IPS-15b (cell line): ENCODE measurements at regions not wholly inside any gene's neighbourhood (a gene's known extent, or its start where the extent isn't known, plus 50 kb on each side); places are given as distances from the start of the nearest gene placed in this dataset.
"Not testable (repeated sequence)": the region's sequence is repeated elsewhere in the genome, so short reads cannot be mapped to it uniquely, and the experiment has no call there.

ENCODE experiments used
- H3K27me3 ChIP-seq: one replicate; pipeline ENCODE4 v1.6.1; 2013; ENCODE audit warnings: low read length; ENCODE audit not compliant: control insufficient read depth, insufficient read depth
- H3K36me3 ChIP-seq: one replicate; pipeline ENCODE4 v1.6.1; 2013; ENCODE audit warnings: low read length; ENCODE audit not compliant: control insufficient read depth, insufficient read depth
- H3K4me1 ChIP-seq: one replicate; pipeline ENCODE4 v1.6.1; 2013; ENCODE audit warnings: mild to moderate bottlenecking, low read length; ENCODE audit not compliant: control insufficient read depth, insufficient read depth
- H3K4me3 ChIP-seq: one replicate; pipeline ENCODE4 v1.5.1; 2013; ENCODE audit warnings: low read depth, low read length
- H3K9ac ChIP-seq: one replicate; pipeline ENCODE4 v1.6.1; 2013; ENCODE audit warnings: low read depth, mild to moderate bottlenecking, low read length
- H3K9me3 ChIP-seq: one replicate; pipeline ENCODE4 v1.6.1; 2013; ENCODE audit warnings: mild to moderate bottlenecking, low read length; ENCODE audit not compliant: control insufficient read depth, insufficient read depth

GRCh38 chr6:68233623-68234022, 401.5 kb upstream of the ADGRB3 start:
- no peaks in the 10 kb centered on the region for H3K27me3 ChIP-seq
- H3K9ac ChIP-seq, result no peak overlapping the region
- H3K4me1 ChIP-seq, result no peaks in the 10 kb centered on the region
- H3K4me3 ChIP-seq, result no peak overlapping the region
- H3K36me3 ChIP-seq, result no peaks in the 10 kb centered on the region
- H3K9me3 ChIP-seq, result no peaks in the 10 kb centered on the region

GRCh38 chr6:68229566-68229965, 405.5 kb upstream of the ADGRB3 start:
- no peak overlapping the region for H3K9ac ChIP-seq
- no peaks in the 10 kb centered on the region for H3K27me3 ChIP-seq
- H3K4me1 ChIP-seq, result peaks cover 4% of the 10 kb centered on the region
- no peak overlapping the region for H3K4me3 ChIP-seq
- no peaks in the 10 kb centered on the region for H3K9me3 ChIP-seq
- H3K36me3 ChIP-seq, result no peaks in the 10 kb centered on the region

GRCh38 chr6:68226460-68226859, 408.6 kb upstream of the ADGRB3 start:
- Histone ChIP-seq H3K9ac (no peak overlapping the region), H3K36me3 (no peaks in the 10 kb centered on the region), H3K9me3 (no peaks in the 10 kb centered on the region), H3K4me1 (peaks cover 4% of the 10 kb centered on the region), H3K4me3 (no peak overlapping the region), H3K27me3 (no peaks in the 10 kb centered on the region)

- Histone ChIP-seq H3K4me1 (peaks cover 4% of the 10 kb centered on the region), H3K9ac (no peak overlapping the region), H3K4me3 (no peak overlapping the region), H3K9me3 (no peaks in the 10 kb centered on the region), H3K27me3 (no peaks in the 10 kb centered on the region), H3K36me3 (no peaks in the 10 kb centered on the region)
These were observed 409.4 kb upstream of the ADGRB3 start for GRCh38 chr6:68225729-68226128.

DNA sequence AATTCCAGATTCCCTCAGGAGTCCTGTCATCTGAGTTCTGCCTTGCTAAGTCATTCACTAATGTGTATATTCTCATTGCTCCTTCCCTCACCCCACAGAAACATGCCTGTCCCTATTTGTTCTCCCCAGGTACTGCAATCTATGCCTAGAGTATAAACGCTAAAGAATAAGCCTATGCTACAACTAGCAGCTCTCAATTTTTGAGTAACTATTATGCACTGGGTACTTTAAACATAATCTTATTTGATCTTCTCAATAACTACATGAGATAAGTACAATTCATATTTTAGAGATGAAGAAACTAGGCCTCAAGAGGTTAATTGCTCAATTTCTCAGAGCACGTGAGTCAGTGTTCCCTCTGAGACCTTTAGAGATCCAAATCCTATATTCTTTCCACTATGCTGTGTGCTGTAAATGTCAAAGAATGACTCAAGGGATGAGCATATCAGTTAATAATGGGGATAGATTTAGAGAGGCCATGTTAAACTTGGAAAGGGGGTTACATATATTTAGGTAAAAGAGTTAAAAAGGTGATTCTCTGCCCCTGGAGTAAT, 423.8 kb upstream of the ADGRB3 start:
- H3K9ac ChIP-seq, result no peak overlapping the region
- no peaks in the 10 kb centered on the region for H3K9me3 ChIP-seq
- H3K36me3 ChIP-seq, result no peaks in the 10 kb centered on the region
- no peaks in the 10 kb centered on the region for H3K27me3 ChIP-seq
- no peak overlapping the region for H3K4me3 ChIP-seq
- no peaks in the 10 kb centered on the region for H3K4me1 ChIP-seq

- not testable (repeated sequence) for H3K27me3 ChIP-seq, H3K9me3 ChIP-seq, H3K4me1 ChIP-seq, H3K9ac ChIP-seq, H3K4me3 ChIP-seq, H3K36me3 ChIP-seq
These were observed 427.5 kb upstream of the ADGRB3 start for GRCh38 chr6:68207612-68208011.

- Histone ChIP-seq H3K9me3 (no peaks in the 10 kb centered on the region), H3K27me3 (no peaks in the 10 kb centered on the region), H3K36me3 (no peaks in the 10 kb centered on the region), H3K4me3 (no peak overlapping the region), H3K9ac (no peak overlapping the region), H3K4me1 (no peaks in the 10 kb centered on the region)
These were observed 434.2 kb upstream of the ADGRB3 start for GRCh38 chr6:68200929-68201328.

GRCh38 chr6:68197356-68197755, 437.7 kb upstream of the ADGRB3 start:
- no peak overlapping the region for H3K9ac ChIP-seq
- no peaks in the 10 kb centered on the region for H3K27me3 ChIP-seq
- H3K9me3 ChIP-seq, result no peaks in the 10 kb centered on the region
- H3K36me3 ChIP-seq, result no peaks in the 10 kb centered on the region
- H3K4me3 ChIP-seq, result no peak overlapping the region
- H3K4me1 ChIP-seq, result no peaks in the 10 kb centered on the region

DNA sequence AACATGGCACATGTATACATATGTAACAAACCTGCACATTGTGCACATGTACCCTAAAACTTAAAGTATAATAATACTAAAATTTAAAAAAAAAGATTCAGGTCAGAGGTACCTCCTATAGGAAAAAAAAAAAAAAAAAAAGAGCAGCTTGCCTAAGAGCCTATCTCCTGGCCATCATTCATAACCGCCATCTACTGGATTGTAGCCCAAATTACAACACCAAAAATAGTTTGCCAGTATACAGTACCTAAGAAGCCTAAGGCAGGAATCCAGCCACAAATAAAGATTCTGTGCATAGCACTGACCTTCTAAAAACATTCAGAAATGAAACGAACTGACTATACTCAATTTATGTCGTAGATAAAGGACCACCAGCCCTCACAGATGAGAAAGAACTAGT, 438.4 kb upstream of the ADGRB3 start:
- Histone ChIP-seq H3K9ac (no peak overlapping the region), H3K27me3 (no peaks in the 10 kb centered on the region), H3K4me3 (no peak overlapping the region), H3K9me3 (no peaks in the 10 kb centered on the region), H3K36me3 (no peaks in the 10 kb centered on the region), H3K4me1 (no peaks in the 10 kb centered on the region)

GRCh38 chr6:68195753-68196152, 439.3 kb upstream of the ADGRB3 start:
- H3K4me3 ChIP-seq, H3K9ac ChIP-seq, H3K9me3 ChIP-seq, H3K36me3 ChIP-seq, H3K4me1 ChIP-seq, H3K27me3 ChIP-seq: not testable (repeated sequence)

DNA sequence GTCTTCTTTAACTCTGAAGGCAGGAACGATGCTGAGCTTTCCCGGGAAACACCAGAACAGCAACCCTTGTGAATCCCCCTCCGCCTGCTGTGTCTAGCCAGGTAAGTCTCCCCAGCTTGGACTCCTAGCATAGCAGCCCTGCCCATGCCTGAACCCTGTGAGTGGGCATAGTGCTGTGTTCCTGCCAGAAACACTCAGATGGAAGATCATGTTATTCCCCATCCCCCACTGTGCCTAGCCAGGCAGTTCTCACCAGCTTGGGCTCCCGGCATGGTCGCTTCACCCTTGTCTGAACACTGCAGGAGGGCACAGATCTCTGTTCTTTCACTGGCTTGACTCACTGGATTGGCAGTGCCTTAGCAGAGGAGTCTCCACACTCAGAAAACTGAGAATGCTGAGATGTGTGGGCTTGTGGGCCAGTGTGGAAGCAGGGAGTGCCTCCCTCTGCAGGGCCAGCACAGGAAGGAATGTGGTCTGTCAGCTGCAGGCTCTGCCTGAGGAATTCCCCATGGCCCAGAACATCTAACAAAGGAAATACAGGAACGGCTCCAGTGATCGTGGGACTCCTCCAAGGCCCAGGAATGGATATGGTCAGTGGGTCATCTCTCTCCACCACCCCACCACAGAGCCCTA, 440.1 kb upstream of the ADGRB3 start:
- no peaks in the 10 kb centered on the region for H3K36me3 ChIP-seq
- H3K9ac ChIP-seq, result no peak overlapping the region
- no peaks in the 10 kb centered on the region for H3K27me3 ChIP-seq
- no peak overlapping the region for H3K4me3 ChIP-seq
- no peaks in the 10 kb centered on the region for H3K9me3 ChIP-seq
- no peaks in the 10 kb centered on the region for H3K4me1 ChIP-seq

GRCh38 chr6:68192988-68193387, 442.1 kb upstream of the ADGRB3 start:
- H3K27me3 ChIP-seq, result no peaks in the 10 kb centered on the region
- no peaks in the 10 kb centered on the region for H3K36me3 ChIP-seq
- H3K4me3 ChIP-seq, result no peak overlapping the region
- H3K9me3 ChIP-seq, result no peaks in the 10 kb centered on the region
- H3K9ac ChIP-seq, result no peak overlapping the region
- H3K4me1 ChIP-seq, result no peaks in the 10 kb centered on the region
